Dermis blood vessel endothelial cell (primary cell): ENCODE measurements at regions not wholly inside any gene's neighbourhood (a gene's known extent, or its start where the extent isn't known, plus 50 kb on each side); places are given as distances from the start of the nearest gene placed in this dataset.
A peak's percentile ranks its signal among the peaks of the same experiment; 100 is the strongest.

Experiments
- DNase-seq: peaks from one replicate; pipeline ENCODE4 v3.0.0; 2010

DNA sequence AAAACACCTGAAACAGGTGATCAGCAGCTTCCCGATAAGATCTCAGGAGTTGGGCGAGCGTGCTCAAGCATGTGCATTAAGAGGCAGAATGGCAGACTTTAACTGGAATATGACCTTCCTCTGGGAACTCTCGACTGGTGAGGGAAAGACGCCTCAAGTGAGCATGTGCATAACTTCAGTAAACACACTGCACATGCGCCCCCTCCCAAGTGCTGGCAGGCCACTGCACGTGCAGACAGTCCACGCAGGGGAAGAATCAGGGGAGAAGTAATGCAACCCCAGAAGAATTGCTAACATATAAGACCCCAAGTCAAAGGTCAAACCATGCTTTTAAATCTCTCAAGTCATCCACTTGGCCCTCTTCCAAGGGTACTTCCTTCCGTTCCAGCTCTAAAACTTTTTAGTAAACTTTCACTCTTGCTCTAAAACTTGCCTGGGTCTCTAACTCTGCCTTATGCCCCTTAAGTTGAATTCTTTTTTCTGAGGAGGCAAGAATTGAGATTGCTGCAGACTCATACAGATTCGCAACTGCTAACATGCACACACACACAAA, 541.0 kb downstream of the TNS3 start:
- peak; percentile 41 for DNase-seq

- peak; percentile 95 for DNase-seq
These were observed 542.0 kb downstream of the TNS3 start for GRCh38 chr7:47039904-47040303.

DNA sequence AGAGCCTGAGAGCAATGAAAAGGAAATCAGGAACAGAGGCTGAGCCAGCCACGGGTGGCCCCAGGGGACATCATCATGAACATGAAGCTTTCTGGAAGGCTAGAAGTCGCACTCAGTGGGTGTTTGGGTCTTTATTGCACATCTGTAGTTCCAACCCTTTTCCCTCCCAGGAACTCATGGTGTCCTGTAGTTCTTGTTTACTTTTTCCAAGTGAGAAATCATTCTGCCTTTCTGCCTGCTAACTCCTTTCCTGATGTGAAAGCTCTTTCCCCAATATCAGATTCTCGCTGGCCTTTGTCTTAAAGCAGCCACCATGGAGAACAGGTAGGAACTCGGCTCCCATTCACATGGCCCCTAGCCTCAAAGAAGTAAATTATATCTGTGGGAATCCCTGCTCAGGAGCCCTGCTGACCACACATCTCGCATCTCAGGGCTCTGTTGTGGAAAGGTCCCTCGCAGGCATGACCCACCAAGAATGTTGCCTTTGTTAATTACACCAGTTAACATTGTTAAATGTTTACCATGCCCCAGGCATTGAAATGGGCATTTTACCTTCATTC, 542.7 kb downstream of the TNS3 start:
- DNase-seq: no peak

GRCh38 chr7:47038621-47039020, 543.3 kb downstream of the TNS3 start:
- peak; percentile 73 for DNase-seq

DNA sequence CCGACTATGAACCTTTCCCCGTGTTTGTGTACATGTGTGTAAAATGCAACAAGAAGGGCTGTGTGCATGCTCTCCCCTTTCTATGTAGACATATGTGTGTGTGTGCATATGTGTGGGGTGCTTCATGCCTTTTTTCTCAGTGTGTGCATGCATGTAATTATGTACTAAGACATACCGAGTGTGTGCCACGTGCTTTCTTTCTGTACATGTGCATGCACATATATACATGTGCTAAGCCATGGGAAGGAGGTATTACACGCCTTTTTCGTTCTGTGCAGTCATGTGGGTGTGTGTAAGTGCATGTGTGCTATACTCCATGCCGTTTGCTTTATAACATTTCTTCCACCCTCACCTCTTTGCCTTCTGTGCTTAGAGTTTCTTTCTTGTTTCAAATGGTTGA, 544.3 kb downstream of the TNS3 start:
- no peak for DNase-seq

DNA sequence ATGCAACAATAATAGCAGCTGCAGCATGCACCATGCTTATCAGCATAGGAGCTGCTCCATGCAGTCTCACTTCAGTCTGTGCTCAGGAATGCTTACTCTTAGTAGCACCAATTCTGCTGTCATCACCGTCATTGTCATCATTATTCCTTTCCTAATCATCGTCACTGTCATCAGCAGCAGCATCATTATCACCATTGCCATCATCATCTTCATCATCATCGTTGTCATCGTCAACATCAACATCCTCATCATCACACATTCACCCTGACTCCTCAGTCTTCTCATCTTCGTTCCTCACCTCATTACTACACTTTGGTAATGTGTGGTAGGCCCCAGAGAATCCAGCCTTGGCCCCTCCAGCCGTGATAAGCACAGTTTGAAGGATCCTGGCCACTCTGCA, 545.0 kb downstream of the TNS3 start:
- DNase-seq: no peak

DNA sequence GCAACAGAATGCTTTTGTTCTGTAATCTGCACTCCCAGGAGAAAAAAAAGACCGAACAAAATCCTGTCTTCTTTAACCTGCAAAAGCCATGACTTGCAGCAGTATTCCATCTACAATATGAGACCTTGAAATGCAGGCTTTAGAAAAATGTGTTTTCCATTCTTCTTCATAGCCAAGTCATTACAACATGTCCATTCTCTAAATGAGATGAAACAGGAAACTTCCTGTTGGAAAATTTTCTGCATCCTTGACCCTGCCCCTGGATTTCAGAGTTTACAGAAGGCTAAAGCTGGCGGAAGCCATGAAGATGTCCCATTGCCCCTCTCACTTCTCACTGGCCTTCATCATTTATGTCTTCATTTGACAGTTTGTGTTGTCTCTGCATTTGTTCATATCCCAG, 546.4 kb downstream of the TNS3 start:
- DNase-seq: no peak

GRCh38 chr7:47034180-47034579, 547.7 kb downstream of the TNS3 start:
- no peak for DNase-seq

- no peak for DNase-seq
These were observed 549.4 kb downstream of the TNS3 start for GRCh38 chr7:47032536-47032908.

GRCh38 chr7:47031786-47032535, 550.0 kb downstream of the TNS3 start:
- DNase-seq: no peak

DNA sequence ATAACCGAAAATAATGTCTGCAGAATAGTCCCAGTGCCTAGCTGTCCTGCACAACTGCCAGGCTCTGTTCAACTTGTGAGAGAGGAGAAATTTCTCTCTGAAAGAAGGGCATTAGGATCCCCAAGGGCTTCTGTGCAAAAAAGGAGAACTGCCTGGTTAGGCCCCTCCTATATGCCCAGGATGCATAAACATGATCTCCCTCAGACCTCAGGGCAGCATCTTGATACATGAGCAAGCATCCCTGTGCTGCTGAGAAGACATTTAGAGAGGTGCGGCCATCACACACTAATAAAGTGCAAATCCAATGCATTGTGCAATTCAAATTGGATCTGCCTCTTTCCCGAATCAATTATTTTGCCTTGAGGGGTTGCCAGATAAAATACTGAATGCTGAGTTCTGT, 553.6 kb downstream of the TNS3 start:
- DNase-seq: no peak

- no peak for DNase-seq
These were observed 554.1 kb downstream of the TNS3 start for GRCh38 chr7:47027695-47028240.

- no peak for DNase-seq
These were observed 555.0 kb downstream of the TNS3 start for GRCh38 chr7:47026780-47027361.

DNA sequence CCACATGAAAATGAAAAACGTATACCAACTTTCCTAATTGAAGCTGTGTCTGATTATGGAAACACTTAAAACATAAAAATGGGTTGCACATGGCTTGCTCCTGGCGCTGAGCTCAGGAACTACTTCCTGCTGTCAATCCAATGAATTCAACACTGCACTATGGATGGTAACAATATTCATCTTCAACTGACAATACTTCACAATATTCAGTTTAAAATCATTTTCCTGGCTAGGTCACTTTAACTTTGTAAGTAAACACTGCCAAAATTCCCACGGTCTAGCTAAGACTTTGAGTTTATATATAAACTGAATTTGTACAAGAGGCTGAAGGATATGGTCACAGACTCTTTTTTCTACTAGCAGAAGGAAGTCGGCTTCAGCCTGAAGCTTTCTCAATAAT, 556.9 kb downstream of the TNS3 start:
- DNase-seq: no peak

DNA sequence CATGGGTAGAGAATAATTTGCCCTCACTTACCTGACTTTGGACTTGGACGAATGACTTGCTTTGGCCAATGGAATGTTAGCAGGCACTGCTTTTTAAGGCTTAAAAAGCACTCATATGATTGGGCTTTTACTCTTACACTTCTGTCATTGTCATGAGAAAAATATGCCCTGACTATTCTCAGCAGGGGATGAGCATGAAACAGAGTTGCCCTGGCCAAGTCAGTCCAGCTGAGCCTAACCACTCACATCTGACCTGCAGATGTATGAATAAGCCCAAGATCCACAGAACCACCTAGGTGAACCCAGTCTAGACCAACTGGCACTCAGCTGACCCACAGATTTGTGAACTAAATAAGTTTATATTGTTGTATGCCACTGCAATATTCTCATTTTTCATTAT, 573.5 kb downstream of the TNS3 start:
- DNase-seq: no peak

DNA sequence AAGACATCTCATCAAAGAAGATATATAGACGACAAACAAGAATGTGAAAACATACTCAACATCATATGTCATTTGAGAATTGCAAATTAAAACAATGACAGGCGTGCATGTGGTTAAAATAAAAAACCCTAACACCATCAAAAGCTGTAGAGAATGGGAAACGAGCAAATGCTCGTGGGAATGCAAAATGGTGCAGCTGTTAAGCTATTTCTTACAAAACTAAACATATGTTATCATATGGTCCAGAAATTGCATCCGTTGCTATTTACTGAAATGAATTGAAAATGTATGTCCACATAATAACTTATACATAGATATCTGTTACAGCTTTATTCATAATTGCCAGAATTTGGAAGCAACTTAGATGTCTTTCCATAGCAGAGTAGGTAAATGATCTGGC, 574.4 kb downstream of the TNS3 start:
- DNase-seq: no peak

DNA sequence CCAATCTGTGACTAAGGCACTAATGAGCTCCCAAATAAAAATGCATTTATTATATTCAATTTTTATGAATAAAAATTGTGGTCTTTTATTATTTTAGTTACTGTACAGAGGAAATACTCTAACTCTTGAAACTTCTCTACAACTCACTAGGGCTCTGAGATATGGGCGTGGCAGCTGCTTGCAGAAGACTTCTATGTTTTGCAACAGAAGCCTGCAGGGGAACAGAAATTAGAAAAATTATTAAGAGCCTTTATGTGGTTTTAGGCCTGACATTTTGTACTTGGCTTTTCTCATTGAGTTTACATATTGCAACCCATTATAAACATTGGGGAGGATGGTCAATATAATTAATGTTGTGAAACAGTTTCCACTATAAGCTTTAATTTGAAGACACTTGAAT, 581.4 kb downstream of the TNS3 start:
- no peak for DNase-seq

- DNase-seq: no peak
These were observed 582.0 kb downstream of the TNS3 start for GRCh38 chr7:46999866-47000265.

DNA sequence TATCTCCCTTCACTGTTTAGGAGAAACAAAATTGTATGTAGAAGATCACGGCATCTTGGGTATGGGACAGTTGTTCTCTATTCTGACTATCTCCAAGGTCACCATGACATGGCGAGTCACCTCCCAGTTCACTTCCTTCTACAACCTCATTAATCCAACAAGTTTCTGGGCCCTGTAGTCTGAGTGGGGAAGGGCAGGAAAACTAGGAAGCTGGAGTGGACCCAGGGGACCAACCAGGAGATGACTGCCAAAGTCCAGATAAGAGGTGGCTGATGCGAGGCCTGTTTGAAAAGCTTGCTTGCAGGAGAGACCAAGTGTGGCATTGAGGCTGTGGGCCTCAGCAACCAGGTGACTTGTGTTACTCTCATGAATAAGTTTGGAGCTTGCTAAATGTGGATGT, 584.9 kb downstream of the TNS3 start:
- peak; percentile 3 for DNase-seq

DNA sequence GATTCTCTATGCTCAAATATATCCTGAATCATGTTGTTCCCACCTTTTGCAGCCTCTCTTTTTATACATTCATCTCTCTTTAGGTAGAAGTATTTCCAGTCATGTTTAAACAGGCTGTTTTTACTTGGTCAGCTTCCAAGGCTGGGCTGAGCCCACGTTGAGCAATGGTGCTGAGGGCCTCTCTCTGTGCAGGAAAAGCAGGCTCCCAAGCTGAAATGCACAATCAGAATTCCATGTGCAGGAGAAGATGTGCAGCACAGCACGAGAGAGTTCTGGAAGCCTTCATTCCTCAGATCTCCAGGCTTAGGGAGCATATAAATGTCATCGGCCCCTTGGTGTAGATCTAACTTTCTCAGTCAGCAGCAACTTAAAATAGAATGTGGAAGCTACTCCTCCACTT, 588.5 kb downstream of the TNS3 start:
- DNase-seq: no peak

DNA sequence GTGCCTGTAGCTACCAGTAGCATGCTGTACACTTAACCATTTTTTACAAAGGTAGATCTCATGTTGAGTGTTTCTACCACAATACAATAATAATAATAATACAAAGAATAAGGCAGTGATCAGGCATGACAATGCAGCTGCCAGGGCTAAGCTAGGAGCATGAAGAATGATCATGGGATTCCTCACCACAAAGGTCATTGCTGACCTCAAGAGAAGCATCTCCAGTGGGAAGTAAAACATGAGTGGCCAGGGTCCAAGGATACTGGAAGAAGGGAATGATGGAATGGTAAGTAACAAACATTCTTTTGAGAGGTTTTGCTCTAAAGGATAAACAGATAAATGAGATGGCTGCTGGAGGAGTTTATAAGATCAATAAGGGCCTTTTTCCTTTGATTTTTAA, 591.1 kb downstream of the TNS3 start:
- no peak for DNase-seq

GRCh38 chr7:46989247-46989646, 592.7 kb downstream of the TNS3 start:
- DNase-seq: no peak

- DNase-seq: no peak
These were observed 599.0 kb downstream of the TNS3 start for GRCh38 chr7:46982928-46983327.

GRCh38 chr7:46979439-46979838, 602.5 kb downstream of the TNS3 start:
- DNase-seq: no peak
